ENCODE measurements at regions not wholly inside any gene's neighbourhood (a gene's known extent, or its start where the extent isn't known, plus 50 kb on each side); places are given as distances from the start of the nearest gene placed in this dataset.

DNA sequence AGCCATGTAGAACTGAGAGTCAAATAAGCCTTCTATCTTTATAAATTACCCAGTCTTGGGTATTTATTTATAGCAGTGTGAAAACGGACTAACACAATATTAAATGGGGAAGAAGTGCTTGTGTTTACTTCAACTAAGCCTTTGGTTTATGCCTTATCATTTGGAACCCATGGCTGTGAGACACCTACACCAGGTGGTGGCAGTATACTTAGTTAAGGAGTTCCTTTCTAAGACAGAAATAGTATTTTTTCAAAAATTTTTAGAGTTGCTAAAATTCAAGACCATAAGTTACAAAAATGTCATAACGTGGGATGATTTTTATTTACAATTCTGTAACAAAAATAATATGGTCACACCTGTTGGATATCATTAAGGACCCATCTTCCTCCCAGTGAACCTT lies 354.5 kb upstream of the SOX14 start:
- DNase-seq (ENCODE audit: low read depth, low spot score) = no peak
- no peak for TF ChIP-seq POLR2AphosphoS5 (IDR thresholded peaks at IDR 0.05; ENCODE audit: borderline replicate concordance, low read depth, low read length)
- TF ChIP-seq FOXP2 (optimal IDR thresholded peaks at IDR 0.05; ENCODE audit: control extremely low read depth, extremely low read length, insufficient read depth) = no peak
- no peak for TF ChIP-seq EZH2 (IDR thresholded peaks at IDR 0.05)
- Histone ChIP-seq H3K27ac (no peak overlapping the region), H3K9ac (ENCODE audit: insufficient read length) (no peak overlapping the region), H3K4me3 (no peak overlapping the region), H3K36me3 (ENCODE audit: insufficient read depth, low read length) (no peaks in the 10 kb centered on the region), H3K9me3 (ENCODE audit: low read depth, low read length) (no peaks in the 10 kb centered on the region)

DNA sequence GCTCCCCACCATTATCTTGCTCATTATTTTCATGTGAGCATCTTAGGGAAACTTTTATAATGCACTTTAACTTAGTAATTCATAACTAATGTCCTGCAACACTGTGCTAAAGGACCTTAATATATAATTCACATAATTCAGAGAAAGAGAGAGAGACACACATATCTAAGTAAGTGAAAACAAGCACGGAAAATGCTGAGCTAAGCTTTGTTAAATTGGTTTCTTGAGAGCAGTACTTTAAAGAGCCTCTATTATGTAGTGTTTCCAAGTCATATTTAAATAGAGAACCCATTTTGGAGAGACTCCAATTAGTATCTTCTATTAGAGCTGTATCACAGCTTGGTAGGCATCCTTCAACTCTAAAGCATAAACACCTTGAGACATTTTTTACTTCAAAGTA lies 354.1 kb upstream of the SOX14 start:
- no peak for DNase-seq (ENCODE audit: low read depth, low spot score)
- Histone ChIP-seq H3K27ac (no peak overlapping the region), H3K9me3 (ENCODE audit: low read depth, low read length) (no peaks in the 10 kb centered on the region), H3K4me3 (no peak overlapping the region), H3K9ac (ENCODE audit: insufficient read length) (no peak overlapping the region), H3K36me3 (ENCODE audit: insufficient read depth, low read length) (no peaks in the 10 kb centered on the region)
- TF ChIP-seq FOXP2 (optimal IDR thresholded peaks at IDR 0.05; ENCODE audit: control extremely low read depth, extremely low read length, insufficient read depth) (no peak), POLR2AphosphoS5 (IDR thresholded peaks at IDR 0.05; ENCODE audit: borderline replicate concordance, low read depth, low read length) (no peak), EZH2 (IDR thresholded peaks at IDR 0.05) (no peak)

DNA sequence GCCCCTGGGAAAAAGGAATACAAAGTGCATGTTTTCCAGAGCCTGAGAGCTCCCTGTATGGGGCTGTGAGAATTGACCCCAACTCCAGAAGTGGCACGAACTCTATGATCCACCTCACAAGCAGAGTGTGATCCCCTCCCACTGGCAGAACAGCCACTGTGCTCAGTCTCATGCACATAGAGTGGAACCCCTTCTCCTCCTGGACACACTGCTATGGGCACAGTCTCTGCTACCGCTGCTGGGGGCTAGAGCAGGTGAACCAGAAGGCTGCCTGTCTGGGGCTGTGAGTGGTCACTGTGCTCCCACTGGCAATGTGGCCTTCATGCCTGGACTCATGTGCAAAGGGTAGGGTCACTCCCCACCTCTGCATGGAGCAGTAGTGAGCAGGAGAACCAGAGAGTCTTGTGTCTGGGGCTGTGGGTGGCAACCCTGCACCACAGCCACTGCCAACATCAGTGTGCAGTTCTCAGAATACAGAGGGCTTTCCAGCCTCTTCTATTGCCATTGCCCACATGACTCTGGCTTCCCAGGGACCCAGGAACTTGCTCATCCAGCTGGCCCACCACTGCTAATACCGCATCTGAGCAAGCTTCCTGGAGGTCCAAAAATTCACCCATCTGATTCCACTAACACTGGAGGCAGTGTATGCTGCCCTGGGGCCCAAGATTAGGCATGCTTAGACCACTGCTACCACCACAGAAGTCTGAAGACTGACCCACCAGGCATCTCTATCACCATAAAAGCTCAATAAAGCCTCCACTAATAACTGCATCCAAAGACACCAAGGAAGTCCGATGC lies 343.7 kb upstream of the SOX14 start:
- H3K27ac ChIP-seq = no peak overlapping the region
- TF ChIP-seq POLR2AphosphoS5 (IDR thresholded peaks at IDR 0.05; ENCODE audit: borderline replicate concordance, low read depth, low read length) = no peak
- no peaks in the 10 kb centered on the region for H3K9me3 ChIP-seq (ENCODE audit: low read depth, low read length)
- H3K4me3 ChIP-seq = no peak overlapping the region
- no peak for DNase-seq (ENCODE audit: low read depth, low spot score)
- no peak overlapping the region for H3K9ac ChIP-seq (ENCODE audit: insufficient read length)
- no peaks in the 10 kb centered on the region for H3K36me3 ChIP-seq (ENCODE audit: insufficient read depth, low read length)

DNA sequence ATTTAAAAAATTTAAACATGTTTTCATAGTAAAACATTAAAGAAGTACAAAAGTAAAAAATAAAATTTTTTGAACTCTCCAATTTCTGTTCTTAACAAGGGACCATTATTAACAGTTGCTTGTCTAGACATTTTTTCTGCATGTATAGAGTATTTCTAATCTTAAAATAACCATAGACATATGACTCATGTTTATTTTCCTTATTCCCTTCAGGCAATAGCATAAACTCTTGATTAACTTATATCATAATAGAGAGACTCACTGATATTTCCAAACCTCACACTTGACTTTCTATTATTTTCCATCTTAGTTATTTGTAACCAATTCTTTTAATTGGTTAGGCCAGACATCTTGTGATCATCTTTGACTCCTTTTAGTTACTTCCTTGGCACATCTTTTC lies 325.6 kb upstream of the SOX14 start:
- no peak for TF ChIP-seq FOXP2 (optimal IDR thresholded peaks at IDR 0.05; ENCODE audit: control extremely low read depth, extremely low read length, insufficient read depth)

DNA sequence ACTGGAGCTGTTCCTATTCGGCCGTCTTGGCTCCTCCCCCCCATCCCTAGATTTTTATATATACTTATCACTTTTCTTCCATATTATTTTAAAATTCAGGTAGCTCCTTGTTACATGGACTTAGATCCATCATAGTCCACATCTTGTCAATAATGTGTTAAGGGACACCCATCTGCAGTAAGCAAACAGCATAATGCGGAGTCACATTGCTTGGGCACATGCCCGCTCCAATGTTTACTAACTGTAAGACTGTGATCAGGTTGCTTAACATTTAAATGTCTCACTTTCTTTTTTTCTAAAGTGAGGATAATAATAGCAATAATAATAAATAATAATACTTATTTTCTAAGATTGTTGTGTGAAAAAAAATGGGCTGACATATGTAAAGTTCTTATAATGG lies 303.2 kb upstream of the SOX14 start:
- Histone ChIP-seq H3K27ac (no peak overlapping the region), H3K36me3 (ENCODE audit: insufficient read depth, low read length) (no peaks in the 10 kb centered on the region), H3K9ac (ENCODE audit: insufficient read length) (no peak overlapping the region), H3K9me3 (ENCODE audit: low read depth, low read length) (no peaks in the 10 kb centered on the region), H3K4me3 (no peak overlapping the region)
- TF ChIP-seq POLR2AphosphoS5 (IDR thresholded peaks at IDR 0.05; ENCODE audit: borderline replicate concordance, low read depth, low read length) = no peak
- TF ChIP-seq EZH2 (IDR thresholded peaks at IDR 0.05) = no peak
- TF ChIP-seq FOXP2 (optimal IDR thresholded peaks at IDR 0.05; ENCODE audit: control extremely low read depth, extremely low read length, insufficient read depth) = no peak
- DNase-seq (ENCODE audit: low read depth, low spot score) = no peak

More for the DNA sequence above, 325.6 kb upstream of the SOX14 start:
- Histone ChIP-seq H3K4me3 (no peak overlapping the region), H3K36me3 (ENCODE audit: insufficient read depth, low read length) (no peaks in the 10 kb centered on the region), H3K9ac (ENCODE audit: insufficient read length) (no peak overlapping the region), H3K9me3 (ENCODE audit: low read depth, low read length) (no peaks in the 10 kb centered on the region), H3K27ac (no peak overlapping the region)
- DNase-seq (ENCODE audit: low read depth, low spot score) = no peak

DNA sequence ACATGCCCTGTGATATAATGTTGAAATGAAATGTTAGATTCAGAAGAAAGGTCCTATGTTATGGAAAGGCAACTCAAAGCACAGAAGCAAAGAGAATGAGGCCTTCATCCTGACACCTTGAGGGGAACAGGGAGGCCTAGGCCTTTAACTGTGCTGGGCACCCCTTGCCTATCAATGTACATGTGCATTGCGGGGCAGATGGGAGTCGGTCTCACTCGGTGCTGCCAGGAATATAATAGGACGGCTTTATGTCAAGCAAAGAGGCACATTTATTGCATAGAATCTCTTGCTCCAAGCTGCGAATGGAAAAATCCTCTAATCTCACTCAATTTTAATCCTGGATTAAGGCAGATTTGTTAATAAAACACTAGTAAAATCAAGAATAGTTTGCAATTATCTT lies 301.0 kb upstream of the SOX14 start:
- DNase-seq (ENCODE audit: low read depth, low spot score) = no peak
- H3K27ac ChIP-seq = no peak overlapping the region
- no peak overlapping the region for H3K4me3 ChIP-seq

DNA sequence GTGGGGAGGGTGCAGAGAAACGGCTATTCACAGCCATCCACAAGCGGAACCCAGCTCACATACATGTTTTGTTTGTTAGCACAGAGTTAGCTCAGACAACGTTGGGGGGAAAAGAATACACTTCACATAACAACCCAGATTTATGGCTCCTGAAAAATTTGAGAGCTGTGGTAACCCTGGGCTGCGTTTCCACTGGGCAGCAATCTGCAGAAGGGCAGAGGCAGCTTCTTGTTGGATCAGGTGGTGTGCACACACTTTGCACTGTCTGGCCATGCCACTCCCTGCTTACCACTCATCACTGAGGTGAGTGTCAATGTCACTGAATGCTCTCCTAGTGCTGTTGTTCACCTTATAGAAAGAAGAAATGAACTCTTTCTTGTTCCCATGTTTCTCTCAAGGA lies 299.8 kb upstream of the SOX14 start:
- TF ChIP-seq FOXP2 (optimal IDR thresholded peaks at IDR 0.05; ENCODE audit: control extremely low read depth, extremely low read length, insufficient read depth) (no peak), POLR2AphosphoS5 (IDR thresholded peaks at IDR 0.05; ENCODE audit: borderline replicate concordance, low read depth, low read length) (no peak), EZH2 (IDR thresholded peaks at IDR 0.05) (no peak)
- H3K36me3 ChIP-seq (ENCODE audit: insufficient read depth, low read length) = no peaks in the 10 kb centered on the region
- H3K9ac ChIP-seq (ENCODE audit: insufficient read length) = no peak overlapping the region
- H3K4me3 ChIP-seq = no peak overlapping the region
- no peak overlapping the region for H3K27ac ChIP-seq
- no peak for DNase-seq (ENCODE audit: low read depth, low spot score)
- H3K9me3 ChIP-seq (ENCODE audit: low read depth, low read length) = no peaks in the 10 kb centered on the region

More for the DNA sequence above, 301.0 kb upstream of the SOX14 start:
- no peak for TF ChIP-seq FOXP2 (optimal IDR thresholded peaks at IDR 0.05; ENCODE audit: control extremely low read depth, extremely low read length, insufficient read depth)
- TF ChIP-seq EZH2 (IDR thresholded peaks at IDR 0.05) = no peak
- no peak for TF ChIP-seq POLR2AphosphoS5 (IDR thresholded peaks at IDR 0.05; ENCODE audit: borderline replicate concordance, low read depth, low read length)
- Histone ChIP-seq H3K9me3 (ENCODE audit: low read depth, low read length) (no peaks in the 10 kb centered on the region), H3K9ac (ENCODE audit: insufficient read length) (no peak overlapping the region), H3K36me3 (ENCODE audit: insufficient read depth, low read length) (no peaks in the 10 kb centered on the region)

DNA sequence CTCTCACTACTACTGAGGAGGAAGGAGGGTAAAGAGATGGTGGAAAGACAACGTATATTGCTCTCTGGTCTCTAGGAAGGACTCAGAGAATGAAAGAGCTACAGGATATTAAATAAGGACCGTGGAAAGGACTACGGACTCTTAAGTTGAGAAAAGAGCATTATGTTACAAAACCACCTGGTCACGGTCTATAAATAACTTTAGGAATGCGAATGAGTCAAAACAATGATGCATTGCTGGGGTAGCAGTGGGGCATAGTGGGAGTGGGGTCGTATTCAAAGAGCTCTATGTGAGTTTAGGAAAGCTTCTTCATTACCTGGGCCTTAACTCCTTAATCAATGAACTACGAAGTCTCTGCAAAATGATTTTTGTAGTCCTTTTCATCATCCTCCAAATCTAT lies 295.7 kb upstream of the SOX14 start:
- DNase-seq (ENCODE audit: low read depth, low spot score) = no peak
- TF ChIP-seq FOXP2 (optimal IDR thresholded peaks at IDR 0.05; ENCODE audit: control extremely low read depth, extremely low read length, insufficient read depth) = no peak
- TF ChIP-seq POLR2AphosphoS5 (IDR thresholded peaks at IDR 0.05; ENCODE audit: borderline replicate concordance, low read depth, low read length) = no peak
- no peak for TF ChIP-seq EZH2 (IDR thresholded peaks at IDR 0.05)
- Histone ChIP-seq H3K9me3 (ENCODE audit: low read depth, low read length) (no peaks in the 10 kb centered on the region), H3K4me3 (no peak overlapping the region), H3K27ac (no peak overlapping the region), H3K36me3 (ENCODE audit: insufficient read depth, low read length) (no peaks in the 10 kb centered on the region), H3K9ac (ENCODE audit: insufficient read length) (no peak overlapping the region)

DNA sequence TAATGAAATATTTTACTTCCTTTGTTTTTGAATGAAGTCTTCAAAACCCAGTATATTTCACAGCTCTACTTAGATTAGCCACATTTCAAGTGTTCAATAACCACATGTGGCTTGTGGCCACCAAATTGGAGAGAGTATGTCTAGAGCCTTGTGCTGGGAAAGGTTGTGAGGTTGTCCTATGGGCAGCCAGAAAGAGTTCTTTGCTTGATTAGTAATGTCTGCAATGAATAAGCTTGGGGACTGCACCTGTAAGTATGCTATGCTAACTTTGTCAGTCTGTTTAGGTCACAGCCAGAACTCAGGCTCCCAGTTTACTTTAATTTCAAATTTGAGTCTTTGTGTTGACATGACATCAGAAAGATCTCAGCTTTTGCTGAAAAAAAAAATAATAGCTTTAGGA lies 294.9 kb upstream of the SOX14 start:
- TF ChIP-seq POLR2AphosphoS5 (IDR thresholded peaks at IDR 0.05; ENCODE audit: borderline replicate concordance, low read depth, low read length) (no peak), FOXP2 (optimal IDR thresholded peaks at IDR 0.05; ENCODE audit: control extremely low read depth, extremely low read length, insufficient read depth) (no peak)

More for the DNA sequence above, 294.9 kb upstream of the SOX14 start:
- Histone ChIP-seq H3K27ac (no peak overlapping the region), H3K9me3 (ENCODE audit: low read depth, low read length) (no peaks in the 10 kb centered on the region), H3K36me3 (ENCODE audit: insufficient read depth, low read length) (no peaks in the 10 kb centered on the region), H3K9ac (ENCODE audit: insufficient read length) (no peak overlapping the region), H3K4me3 (no peak overlapping the region)
- DNase-seq (ENCODE audit: low read depth, low spot score) = no peak
